PFSK-1 (cell line): ENCODE measurements at regions not wholly inside any gene's neighbourhood (a gene's known extent, or its start where the extent isn't known, plus 50 kb on each side); places are given as distances from the start of the nearest gene placed in this dataset.

ENCODE experiments used
- FOXP2 ChIP-seq: optimal IDR thresholded peaks from 2 replicates; pipeline ENCODE3; 2011; ENCODE audit warnings: borderline replicate concordance, control low read depth, inconsistent platforms; ENCODE audit not compliant: insufficient read depth; ENCODE audit errors: extremely low read length, extremely low read depth
- POLR2AphosphoS5 ChIP-seq: IDR thresholded peaks from 2 replicates; pipeline ENCODE4 v1.6.1; 2012; ENCODE audit warnings: low read depth, mild to moderate bottlenecking, control low read depth, low read length, moderate library complexity
- REST ChIP-seq, 2 experiments: IDR thresholded peaks; 2 replicates each; pipeline versions ENCODE4 v1.6.1 to v1.8.0; 2011 to 2012; ENCODE audit warnings: low read depth in 2 of 2, low read length in 2 of 2, control low read depth in 1 of 2, inconsistent platforms in 1 of 2, mild to moderate bottlenecking in 1 of 2, moderate library complexity in 1 of 2; ENCODE audit not compliant: insufficient read depth in 1 of 2
- SIN3A ChIP-seq: IDR thresholded peaks from 2 replicates; pipeline ENCODE4 v1.6.1; 2012; ENCODE audit warnings: mild to moderate bottlenecking, low read length, moderate library complexity, borderline replicate concordance; ENCODE audit not compliant: insufficient read depth
- TAF1 ChIP-seq: IDR thresholded peaks from 2 replicates; pipeline ENCODE4 v1.6.1; 2012; ENCODE audit warnings: low read length, control low read depth, borderline replicate concordance; ENCODE audit not compliant: insufficient read depth

GRCh38 chr2:226115832-226116200 lies 683.8 kb downstream of the IRS1 start:
- TF ChIP-seq REST (IDR thresholded peaks at IDR 0.05; ENCODE audit: insufficient read depth in 1 of 2, low read depth in 2 of 2, low read length in 2 of 2) (no peak), TAF1 (no peak), POLR2AphosphoS5 (no peak), SIN3A (no peak), FOXP2 (no peak)

- TF ChIP-seq POLR2AphosphoS5 (no peak), FOXP2 (no peak), SIN3A (no peak), TAF1 (no peak), REST (IDR thresholded peaks at IDR 0.05; ENCODE audit: insufficient read depth in 1 of 2, low read depth in 2 of 2, low read length in 2 of 2) (0 out of 4 replicates have a peak, but pooled peaks of 1 of the 2 experiments have one; percentile 21)
Measured at GRCh38 chr2:226115102-226115831, 684.4 kb downstream of the IRS1 start.

GRCh38 chr2:226114436-226114835 lies 685.2 kb downstream of the IRS1 start:
- no peak for TF ChIP-seq SIN3A
- TF ChIP-seq TAF1: no peak
- no peak for TF ChIP-seq FOXP2
- no peak for TF ChIP-seq REST (IDR thresholded peaks at IDR 0.05; ENCODE audit: insufficient read depth in 1 of 2, low read depth in 2 of 2, low read length in 2 of 2)
- no peak for TF ChIP-seq POLR2AphosphoS5

GRCh38 chr2:226098861-226099745 lies 699.6 kb downstream of the NYAP2 start:
- TF ChIP-seq POLR2AphosphoS5: no peak
- no peak for TF ChIP-seq REST (IDR thresholded peaks at IDR 0.05; ENCODE audit: insufficient read depth in 1 of 2, low read depth in 2 of 2, low read length in 2 of 2)
- no peak for TF ChIP-seq TAF1
- no peak for TF ChIP-seq SIN3A
- no peak for TF ChIP-seq FOXP2
